Esophagus squamous epithelium (tissue), 4 donors: ENCODE measurements at regions not wholly inside any gene's neighbourhood (a gene's known extent, or its start where the extent isn't known, plus 50 kb on each side); places are given as distances from the start of the nearest gene placed in this dataset.

Source experiments
- CTCF ChIP-seq, 6 experiments: fragments of 450-650 bp in 4 of 6; fragments of 200-600 bp in 2 of 6; sonication (generic) in 2 of 6; IDR thresholded peaks; one replicate each; pipeline ENCODE4 v1.5.1; 2016 to 2019; ENCODE audit warnings: antibody characterized with exemption in 6 of 6, mild to moderate bottlenecking in 4 of 6, moderate library complexity in 4 of 6
- POLR2A ChIP-seq, 4 donors: fragments of 450-650 bp; IDR thresholded peaks; one replicate each; pipeline ENCODE4 v1.6.1; 2017; ENCODE audit warnings: antibody characterized with exemption in 4 of 4, mild to moderate bottlenecking in 4 of 4, moderate library complexity in 3 of 4

- no peak for TF ChIP-seq CTCF (IDR thresholded peaks at IDR 0.05)
- TF ChIP-seq POLR2A (IDR thresholded peaks at IDR 0.05): no peak
These were observed 515.7 kb upstream of the TLE4 start for GRCh38 chr9:79056041-79056440.
